Breast epithelium (tissue), 4 donors: ENCODE measurements at regions not wholly inside any gene's neighbourhood (a gene's known extent, or its start where the extent isn't known, plus 50 kb on each side); places are given as distances from the start of the nearest gene placed in this dataset.

ENCODE experiments used
- DNase-seq, 2 donors: peaks; one replicate each; pipeline ENCODE4 v3.0.0-alpha.2; 2019; ENCODE audit warnings: low spot score in 2 of 2
- H3K27ac ChIP-seq, 2 donors: fragments of 200-600 bp; sonication (generic) in 1 of 2; one replicate each; pipeline ENCODE4 v1.5.1; 2016 to 2019; ENCODE audit warnings: mild to moderate bottlenecking in 1 of 2
- H3K27me3 ChIP-seq, 2 donors: fragments of 200-600 bp; sonication (generic) in 1 of 2; one replicate each; pipeline versions ENCODE4 v1.5.1 to v1.6.0; 2017 to 2019; ENCODE audit warnings: control low read depth in 1 of 2, mild to moderate bottlenecking in 1 of 2
- H3K36me3 ChIP-seq: fragments of 200-600 bp; one replicate; pipeline ENCODE4 v1.5.1; 2019
- H3K4me1 ChIP-seq, 2 donors: fragments of 200-600 bp; sonication (generic); one replicate each; pipeline ENCODE4 v1.5.1; 2016 to 2019; ENCODE audit warnings: control low read depth in 1 of 2
- H3K4me3 ChIP-seq, 3 donors: fragments of 200-600 bp; sonication (generic); 1 replicate in 2 of 3; 2 replicates in 1 of 3; pipeline ENCODE4 v1.5.1; 2016 to 2019; ENCODE audit warnings: mild to moderate bottlenecking in 3 of 3, moderate library complexity in 2 of 3
- H3K9me3 ChIP-seq, 2 donors: fragments of 200-600 bp; sonication (generic) in 1 of 2; one replicate each; pipeline ENCODE4 v1.5.1; 2016 to 2019; ENCODE audit warnings: control low read depth in 1 of 2
- POLR2A ChIP-seq: fragments of 450-650 bp; IDR thresholded peaks from one replicate; pipeline ENCODE4 v1.6.1; 2016; ENCODE audit warnings: antibody characterized with exemption, mild to moderate bottlenecking, moderate library complexity
- POLR2AphosphoS5 ChIP-seq, 3 donors: sonication (generic); formaldehyde crosslinking; IDR thresholded peaks; one replicate each; pipeline ENCODE4 v1.6.1; 2017; ENCODE audit warnings: antibody characterized with exemption in 3 of 3
- intact Hi-C: fragments of 100-400 bp; cut with DNase I; formaldehyde crosslinking; loops from one replicate; pipeline ENCODE4 v1.15.1; 2023; ENCODE audit warnings: low total_unique reads
- TF ChIP-seq, protein P1 (sequence below), 3 donors: fragments of 450-650 bp; IDR thresholded peaks; one replicate each; pipeline ENCODE4 v1.5.1; 2016 to 2017; ENCODE audit warnings: antibody characterized with exemption in 3 of 3, mild to moderate bottlenecking in 3 of 3, moderate library complexity in 3 of 3

- Histone ChIP-seq H3K4me1 (no peaks in the 10 kb centered on the region), H3K27me3 (no peaks in the 10 kb centered on the region), H3K9me3 (no peaks in the 10 kb centered on the region), H3K4me3 (no peak overlapping the region), H3K27ac (no peak overlapping the region), H3K36me3 (no peaks in the 10 kb centered on the region)
- TF ChIP-seq POLR2A (no peak), POLR2AphosphoS5 (IDR thresholded peaks at IDR 0.05) (no peak)
- intact Hi-C loops, result no loop called here
- DNase-seq, result no peak
Measured at GRCh38 chr10:8513155-8514147, 459.0 kb downstream of the GATA3 start.

DNA sequence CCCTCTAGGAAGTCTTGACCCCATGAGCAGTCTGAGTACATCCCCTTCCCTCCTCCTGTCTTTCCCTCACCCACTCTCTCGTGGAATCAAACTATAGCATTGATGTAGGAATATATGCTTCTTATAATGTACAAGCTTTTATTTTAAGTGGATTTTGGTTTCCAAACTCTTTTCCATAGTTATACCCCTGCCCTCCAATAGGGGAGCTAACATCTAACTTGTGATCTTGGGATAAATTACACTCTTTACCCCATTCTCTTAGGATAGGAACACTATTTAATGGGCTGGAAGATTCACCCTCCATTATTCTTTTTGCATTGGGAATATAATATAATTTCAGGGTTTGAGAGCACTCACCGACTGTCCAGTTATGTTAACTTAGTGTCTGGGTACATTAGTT lies 465.9 kb downstream of the GATA3 start:
- H3K27ac ChIP-seq, result no peak overlapping the region
- H3K4me3 ChIP-seq, result no peak overlapping the region
- H3K9me3 ChIP-seq, result no peaks in the 10 kb centered on the region
- intact Hi-C loops, result no loop called here
- no peak for DNase-seq
- no peaks in the 10 kb centered on the region for H3K36me3 ChIP-seq
- TF ChIP-seq POLR2A (no peak), POLR2AphosphoS5 (IDR thresholded peaks at IDR 0.05) (no peak)
- TF ChIP-seq, protein P1, sequence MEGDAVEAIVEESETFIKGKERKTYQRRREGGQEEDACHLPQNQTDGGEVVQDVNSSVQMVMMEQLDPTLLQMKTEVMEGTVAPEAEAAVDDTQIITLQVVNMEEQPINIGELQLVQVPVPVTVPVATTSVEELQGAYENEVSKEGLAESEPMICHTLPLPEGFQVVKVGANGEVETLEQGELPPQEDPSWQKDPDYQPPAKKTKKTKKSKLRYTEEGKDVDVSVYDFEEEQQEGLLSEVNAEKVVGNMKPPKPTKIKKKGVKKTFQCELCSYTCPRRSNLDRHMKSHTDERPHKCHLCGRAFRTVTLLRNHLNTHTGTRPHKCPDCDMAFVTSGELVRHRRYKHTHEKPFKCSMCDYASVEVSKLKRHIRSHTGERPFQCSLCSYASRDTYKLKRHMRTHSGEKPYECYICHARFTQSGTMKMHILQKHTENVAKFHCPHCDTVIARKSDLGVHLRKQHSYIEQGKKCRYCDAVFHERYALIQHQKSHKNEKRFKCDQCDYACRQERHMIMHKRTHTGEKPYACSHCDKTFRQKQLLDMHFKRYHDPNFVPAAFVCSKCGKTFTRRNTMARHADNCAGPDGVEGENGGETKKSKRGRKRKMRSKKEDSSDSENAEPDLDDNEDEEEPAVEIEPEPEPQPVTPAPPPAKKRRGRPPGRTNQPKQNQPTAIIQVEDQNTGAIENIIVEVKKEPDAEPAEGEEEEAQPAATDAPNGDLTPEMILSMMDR (IDR thresholded peaks at IDR 0.05), result no peak
- no peaks in the 10 kb centered on the region for H3K4me1 ChIP-seq
- no peaks in the 10 kb centered on the region for H3K27me3 ChIP-seq

DNA sequence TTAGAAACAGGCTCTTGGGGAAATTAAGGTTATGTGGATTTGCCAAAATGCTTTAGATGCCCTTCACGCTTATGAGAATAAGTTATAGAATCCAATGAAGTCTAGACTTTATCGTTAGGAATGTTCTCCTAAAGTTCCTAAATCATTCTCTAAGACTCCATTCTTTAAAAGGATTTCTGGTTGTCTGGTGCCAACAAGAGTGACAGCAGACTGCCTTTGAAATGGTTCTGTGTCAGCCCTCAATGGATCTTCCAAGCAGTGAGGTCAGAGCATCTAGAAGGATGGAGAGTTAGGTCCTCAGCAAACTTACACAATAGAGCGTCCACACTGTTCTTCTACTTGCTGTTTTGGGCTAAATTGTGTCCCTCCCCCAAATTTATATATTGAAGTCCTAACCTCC lies 473.3 kb downstream of the GATA3 start:
- no peaks in the 10 kb centered on the region for H3K27me3 ChIP-seq
- H3K4me3 ChIP-seq, result no peak overlapping the region
- TF ChIP-seq, protein P1 (IDR thresholded peaks at IDR 0.05), result no peak
- TF ChIP-seq POLR2A, result no peak
- H3K36me3 ChIP-seq, result no peaks in the 10 kb centered on the region
- DNase-seq, result no peak
- H3K27ac ChIP-seq, result no peak overlapping the region
- H3K9me3 ChIP-seq, result peaks cover 0 to 11% of the 10 kb centered on the region in 2 donors
- intact Hi-C loops, result no loop called here
- no peaks in the 10 kb centered on the region for H3K4me1 ChIP-seq

GRCh38 chr10:8531116-8531515 lies 476.6 kb downstream of the GATA3 start:
- no peak for TF ChIP-seq POLR2AphosphoS5 (IDR thresholded peaks at IDR 0.05)
- no peak for TF ChIP-seq POLR2A
- TF ChIP-seq, protein P1 (IDR thresholded peaks at IDR 0.05), result no peak
- Histone ChIP-seq H3K4me3 (no peak overlapping the region), H3K27me3 (no peaks in the 10 kb centered on the region), H3K9me3 (peaks cover 0 to 11% of the 10 kb centered on the region in 2 donors), H3K4me1 (no peaks in the 10 kb centered on the region), H3K27ac (no peak overlapping the region), H3K36me3 (no peaks in the 10 kb centered on the region)
- intact Hi-C loops, result no loop called here
- DNase-seq, result no peak

DNA sequence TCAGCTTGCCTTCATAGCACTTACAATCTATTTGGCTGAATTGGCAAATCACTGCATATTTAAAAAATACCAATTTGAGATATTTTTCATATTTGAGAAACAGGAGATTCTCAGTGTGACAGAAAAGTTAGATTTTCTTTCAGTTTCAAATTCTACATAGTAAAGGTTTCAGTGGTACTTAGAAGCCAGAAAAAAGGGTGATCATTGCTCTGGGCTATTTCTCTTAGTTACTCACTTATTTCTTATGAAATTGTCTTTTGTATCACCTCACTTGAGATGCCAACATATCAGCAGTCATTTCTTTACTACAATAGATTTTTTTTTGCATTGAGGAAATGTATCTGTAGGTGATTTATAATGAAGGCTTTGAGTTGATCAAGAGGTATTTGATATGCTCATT lies 478.2 kb downstream of the GATA3 start:
- Histone ChIP-seq H3K9me3 (peaks cover 0 to 6% of the 10 kb centered on the region in 2 donors), H3K27me3 (no peaks in the 10 kb centered on the region), H3K4me3 (no peak overlapping the region), H3K36me3 (no peaks in the 10 kb centered on the region), H3K27ac (no peak overlapping the region), H3K4me1 (no peaks in the 10 kb centered on the region)
- TF ChIP-seq POLR2AphosphoS5 (IDR thresholded peaks at IDR 0.05) (no peak), POLR2A (no peak)
- TF ChIP-seq, protein P1 (IDR thresholded peaks at IDR 0.05), result no peak
- DNase-seq, result no peak
- intact Hi-C loops, result no loop called here
